ENCODE measurements at regions not wholly inside any gene's neighbourhood (a gene's known extent, or its start where the extent isn't known, plus 50 kb on each side); places are given as distances from the start of the nearest gene placed in this dataset.

DNA sequence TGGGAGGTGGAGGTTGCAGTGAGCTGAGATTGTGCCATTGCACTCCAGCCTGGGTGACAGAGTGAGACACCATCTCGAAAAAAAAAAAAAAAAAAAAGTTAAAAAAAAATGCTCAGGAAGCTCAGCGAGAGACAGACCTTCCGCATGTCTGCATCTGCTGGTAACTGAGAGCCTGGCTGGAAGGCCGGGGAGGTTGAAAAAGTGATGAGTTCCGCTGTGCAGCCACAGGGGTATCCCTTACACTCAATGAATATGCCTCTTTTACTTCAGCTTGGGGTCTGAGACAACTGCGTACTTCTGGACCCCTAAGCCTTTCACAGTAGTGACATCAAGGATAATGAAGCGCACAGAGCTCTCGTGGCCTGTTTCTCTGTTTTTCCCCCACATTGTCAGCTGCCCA is 179.9 kb upstream of the KLF4 start:
- in situ Hi-C loops (cut with HindIII; ENCODE audit: low sequenced_read_pairs), result no loop called here

DNA sequence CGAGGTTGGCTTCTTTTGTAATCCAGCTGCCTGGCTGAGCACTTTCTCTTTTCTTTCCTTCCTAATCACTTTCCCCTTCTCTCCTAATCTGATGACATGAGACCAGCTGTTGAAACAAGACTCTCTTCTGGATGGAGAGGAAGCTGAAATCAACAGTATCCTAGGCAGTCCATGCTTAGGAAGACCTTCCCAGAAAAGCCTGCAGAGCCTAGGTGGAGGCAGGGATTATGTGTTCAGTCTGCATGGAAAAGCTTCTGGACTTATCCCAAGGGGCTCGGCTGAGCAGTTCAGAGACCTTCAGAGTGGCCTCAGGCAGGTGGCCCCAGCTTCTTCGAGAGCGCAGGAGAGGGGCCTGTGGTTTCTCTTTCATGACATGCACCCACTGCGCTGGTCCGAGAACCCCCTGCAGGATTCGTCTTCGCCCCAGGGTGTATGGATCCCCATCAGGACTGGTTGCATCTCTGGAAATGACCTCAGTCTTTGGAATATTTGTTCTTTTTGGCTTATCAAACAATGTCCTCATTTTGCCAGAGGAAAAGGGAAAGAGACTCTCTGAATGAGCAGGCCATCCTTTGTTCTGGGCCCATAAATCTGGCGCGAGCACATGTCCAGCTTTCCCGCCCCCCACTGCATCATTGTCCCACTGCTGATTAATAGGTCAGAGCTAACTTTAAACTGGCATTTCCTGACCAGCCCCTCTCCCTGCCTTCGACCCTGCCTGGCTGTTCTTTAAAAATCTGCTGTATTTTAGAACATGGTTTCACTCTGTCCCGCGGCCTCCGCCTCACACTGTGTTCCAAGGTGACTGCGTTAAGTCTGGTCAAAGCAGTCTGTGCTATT is 177.9 kb upstream of the KLF4 start:
- in situ Hi-C loops (cut with HindIII; ENCODE audit: low sequenced_read_pairs), result no loop called here

DNA sequence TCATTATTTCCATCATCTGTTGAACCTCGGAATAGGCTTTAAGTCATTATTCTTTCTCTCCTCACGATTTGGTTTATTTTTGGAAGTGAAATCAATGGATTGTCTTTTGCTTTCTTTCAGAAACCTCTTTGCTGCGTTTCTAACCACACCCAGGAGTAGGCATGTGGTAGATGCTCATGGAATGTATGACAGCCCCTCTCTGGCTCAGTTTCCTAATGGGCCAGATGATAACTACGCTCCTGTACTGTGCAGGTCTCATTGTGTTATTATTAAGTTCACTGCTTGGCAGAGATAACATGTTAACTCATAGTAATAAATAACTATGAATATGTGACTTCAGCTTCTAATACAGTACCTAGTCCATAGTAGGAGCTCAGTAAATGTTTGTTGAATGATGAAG is 175.5 kb upstream of the KLF4 start:
- in situ Hi-C loops (cut with HindIII; ENCODE audit: low sequenced_read_pairs), result no loop called here

GRCh38 chr9:107660976-107661375 is 171.4 kb upstream of the KLF4 start:
- in situ Hi-C loops (cut with HindIII; ENCODE audit: low sequenced_read_pairs), result no loop called here

DNA sequence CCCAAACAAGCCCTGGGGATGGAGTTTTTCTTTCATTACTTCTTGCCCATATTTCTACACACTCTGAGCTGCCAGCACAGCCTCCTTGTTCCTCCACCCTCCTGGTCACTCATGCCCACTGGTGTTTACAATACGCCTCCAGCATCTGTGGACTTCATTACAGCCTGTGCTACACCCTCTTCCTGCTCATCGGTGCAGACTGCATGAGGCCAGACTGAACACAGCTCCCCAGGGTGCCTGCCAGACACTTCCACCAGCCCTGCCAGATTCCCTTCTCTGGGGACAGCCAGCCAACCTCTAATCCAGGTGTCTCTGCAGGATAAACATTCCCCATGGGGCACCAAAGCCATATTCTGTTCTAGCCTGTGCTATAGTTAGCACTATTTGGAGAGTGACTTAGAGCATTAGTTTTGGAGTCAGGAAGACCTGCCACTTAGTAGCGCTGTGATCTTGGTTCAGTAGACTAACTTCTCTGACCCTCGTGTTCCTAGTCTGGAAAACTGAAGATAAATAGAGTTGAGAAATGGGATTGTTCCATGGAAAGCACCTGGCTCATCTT is 163.8 kb upstream of the KLF4 start:
- in situ Hi-C loops (cut with HindIII; ENCODE audit: low sequenced_read_pairs), result no loop called here

GRCh38 chr9:107650995-107651394 is 161.4 kb upstream of the KLF4 start:
- in situ Hi-C loops (cut with HindIII; ENCODE audit: low sequenced_read_pairs), result no loop called here

GRCh38 chr9:107650321-107650720 is 160.8 kb upstream of the KLF4 start:
- in situ Hi-C loops (cut with HindIII; ENCODE audit: low sequenced_read_pairs), result no loop called here

DNA sequence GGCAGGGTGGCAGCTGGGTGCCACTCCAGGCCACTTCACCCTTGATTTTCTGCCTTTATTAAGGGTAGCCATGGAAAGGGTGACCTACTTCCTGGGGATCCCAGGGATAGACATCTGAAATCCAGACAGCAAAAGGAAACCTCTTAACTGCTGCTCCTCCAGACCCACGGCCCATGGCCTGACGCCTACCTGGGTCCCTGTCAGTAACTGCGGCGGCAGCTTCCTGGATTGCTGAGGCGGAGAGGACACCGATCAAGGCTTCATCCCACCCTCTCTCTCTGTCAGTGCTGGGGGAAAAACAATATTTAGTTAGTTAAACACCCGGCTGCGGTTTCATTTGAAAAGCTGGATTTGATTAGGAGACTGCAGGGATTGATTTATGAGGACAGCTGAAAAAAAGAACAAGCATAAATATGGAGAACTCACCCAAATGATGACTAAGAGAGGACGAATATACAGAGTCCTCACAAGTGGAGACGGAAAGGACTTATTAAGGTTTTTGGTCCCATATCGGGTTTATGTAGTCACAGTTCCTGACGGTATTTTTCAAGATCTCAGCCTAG is 158.7 kb upstream of the KLF4 start:
- in situ Hi-C loops (cut with HindIII; ENCODE audit: low sequenced_read_pairs), result no loop called here

GRCh38 chr9:107647611-107648010 is 158.0 kb upstream of the KLF4 start:
- in situ Hi-C loops (cut with HindIII; ENCODE audit: low sequenced_read_pairs), result no loop called here

DNA sequence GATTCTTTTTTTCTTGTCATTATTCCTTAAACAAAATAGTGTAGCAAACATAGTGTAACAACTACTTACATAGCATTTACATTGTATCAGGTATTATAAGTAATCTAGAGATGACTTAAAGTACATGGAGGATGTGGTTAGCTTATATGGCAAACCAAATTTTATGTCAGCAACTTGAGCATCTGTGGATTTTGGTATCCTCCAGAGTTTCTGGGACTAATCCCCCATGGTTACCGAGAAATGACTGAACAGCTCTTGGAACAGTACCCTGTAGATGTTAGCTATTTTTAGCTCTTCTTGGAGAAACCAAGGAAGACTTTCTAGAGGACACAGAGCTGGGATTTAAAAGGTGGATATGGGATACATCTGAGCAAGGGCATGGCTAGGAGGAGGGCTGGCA is 157.6 kb upstream of the KLF4 start:
- in situ Hi-C loops (cut with HindIII; ENCODE audit: low sequenced_read_pairs), result no loop called here

- in situ Hi-C loops (cut with HindIII; ENCODE audit: low sequenced_read_pairs), result no loop called here
These were observed 155.9 kb upstream of the KLF4 start for GRCh38 chr9:107645464-107645833.

DNA sequence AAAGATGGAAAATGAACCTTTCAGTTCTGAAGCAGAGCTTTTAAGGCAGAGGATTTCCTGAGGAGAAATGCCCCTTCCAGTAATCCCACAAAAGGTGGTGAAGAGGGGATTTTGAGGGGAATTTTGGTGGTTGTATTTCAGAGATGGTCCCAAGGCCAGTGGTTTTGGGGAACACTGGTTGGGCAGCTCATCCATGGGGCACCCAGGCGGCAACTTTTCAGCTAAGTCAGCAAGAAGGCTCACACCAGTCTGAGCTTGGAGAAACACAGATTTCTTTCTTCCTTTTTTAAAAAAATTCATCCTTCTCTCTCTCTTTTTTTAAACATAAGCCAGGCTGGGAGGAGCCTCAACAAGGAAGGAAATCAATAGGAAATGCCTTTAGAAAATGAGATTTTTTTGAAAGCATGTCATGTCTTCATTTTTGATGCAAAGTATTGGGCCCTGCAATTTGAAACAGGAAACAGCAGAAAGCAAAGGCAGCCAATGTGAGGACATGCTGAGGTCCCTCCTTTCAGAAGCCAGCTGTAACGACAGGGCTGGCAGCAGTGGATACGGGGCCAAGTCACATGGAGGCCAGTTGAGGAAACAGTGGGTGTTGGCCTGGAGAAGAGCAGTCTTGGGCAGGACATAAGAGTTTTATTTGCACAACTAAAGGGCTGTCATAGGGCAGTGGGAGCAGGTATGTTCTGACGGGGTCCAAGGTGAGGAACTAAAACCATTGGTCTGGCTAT is 155.3 kb upstream of the KLF4 start:
- in situ Hi-C loops (cut with HindIII; ENCODE audit: low sequenced_read_pairs), result no loop called here

DNA sequence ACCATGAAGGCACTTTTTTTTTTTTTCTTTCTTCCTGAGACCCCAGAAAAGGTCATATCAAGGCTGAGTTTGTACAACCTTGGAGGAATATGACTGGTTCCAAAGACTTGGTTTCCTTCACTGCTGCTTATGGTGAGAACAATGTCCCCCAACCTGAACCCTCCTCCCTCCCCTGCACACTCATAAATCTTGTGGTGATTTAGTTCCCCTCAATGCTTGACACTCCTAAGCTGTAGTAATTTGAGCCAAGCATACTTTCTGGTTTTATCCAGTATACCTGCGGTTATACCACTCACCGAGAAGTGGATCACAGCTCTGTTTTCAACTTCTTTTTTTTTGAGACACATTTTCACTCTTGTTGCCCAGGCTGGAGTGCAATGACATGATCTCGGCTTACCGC is 149.9 kb upstream of the KLF4 start:
- in situ Hi-C loops (cut with HindIII; ENCODE audit: low sequenced_read_pairs), result no loop called here

DNA sequence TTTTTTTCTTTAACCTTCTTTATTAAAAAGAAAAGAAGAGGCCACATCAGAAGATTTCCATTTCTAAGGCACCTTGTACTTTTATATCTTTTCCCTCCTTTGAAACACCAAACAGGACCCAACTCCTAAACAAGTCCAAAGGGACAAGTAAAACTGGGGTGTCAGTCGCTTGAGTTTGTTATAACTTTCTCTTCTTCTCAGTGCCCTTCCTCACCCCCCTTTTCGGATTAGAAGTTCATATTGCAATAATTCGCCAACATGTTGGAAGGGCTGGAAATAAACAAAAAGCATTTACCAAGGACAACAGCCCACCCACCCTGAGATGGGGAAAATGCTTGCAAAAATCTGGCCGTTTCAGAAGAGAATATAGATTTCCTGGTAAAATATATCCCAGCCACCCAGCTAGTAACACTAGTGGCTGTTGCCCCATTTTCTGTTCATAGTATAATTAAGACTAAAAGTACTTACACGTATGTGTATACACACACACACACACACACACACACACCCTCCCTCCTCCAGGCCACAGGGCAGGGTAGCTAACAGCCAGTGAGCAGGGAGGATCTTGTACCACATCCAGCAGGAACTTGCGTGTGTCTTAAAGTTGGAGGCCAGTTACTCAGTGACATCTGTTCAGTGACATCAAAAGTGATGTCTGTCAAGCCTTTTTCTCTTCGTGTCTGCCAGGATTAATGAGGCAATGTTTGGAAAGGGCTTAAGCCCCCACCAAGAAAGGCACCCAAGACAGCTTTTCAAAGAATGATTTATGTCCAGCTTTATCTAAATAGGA is 149.1 kb upstream of the KLF4 start:
- in situ Hi-C loops (cut with HindIII; ENCODE audit: low sequenced_read_pairs), result no loop called here

DNA sequence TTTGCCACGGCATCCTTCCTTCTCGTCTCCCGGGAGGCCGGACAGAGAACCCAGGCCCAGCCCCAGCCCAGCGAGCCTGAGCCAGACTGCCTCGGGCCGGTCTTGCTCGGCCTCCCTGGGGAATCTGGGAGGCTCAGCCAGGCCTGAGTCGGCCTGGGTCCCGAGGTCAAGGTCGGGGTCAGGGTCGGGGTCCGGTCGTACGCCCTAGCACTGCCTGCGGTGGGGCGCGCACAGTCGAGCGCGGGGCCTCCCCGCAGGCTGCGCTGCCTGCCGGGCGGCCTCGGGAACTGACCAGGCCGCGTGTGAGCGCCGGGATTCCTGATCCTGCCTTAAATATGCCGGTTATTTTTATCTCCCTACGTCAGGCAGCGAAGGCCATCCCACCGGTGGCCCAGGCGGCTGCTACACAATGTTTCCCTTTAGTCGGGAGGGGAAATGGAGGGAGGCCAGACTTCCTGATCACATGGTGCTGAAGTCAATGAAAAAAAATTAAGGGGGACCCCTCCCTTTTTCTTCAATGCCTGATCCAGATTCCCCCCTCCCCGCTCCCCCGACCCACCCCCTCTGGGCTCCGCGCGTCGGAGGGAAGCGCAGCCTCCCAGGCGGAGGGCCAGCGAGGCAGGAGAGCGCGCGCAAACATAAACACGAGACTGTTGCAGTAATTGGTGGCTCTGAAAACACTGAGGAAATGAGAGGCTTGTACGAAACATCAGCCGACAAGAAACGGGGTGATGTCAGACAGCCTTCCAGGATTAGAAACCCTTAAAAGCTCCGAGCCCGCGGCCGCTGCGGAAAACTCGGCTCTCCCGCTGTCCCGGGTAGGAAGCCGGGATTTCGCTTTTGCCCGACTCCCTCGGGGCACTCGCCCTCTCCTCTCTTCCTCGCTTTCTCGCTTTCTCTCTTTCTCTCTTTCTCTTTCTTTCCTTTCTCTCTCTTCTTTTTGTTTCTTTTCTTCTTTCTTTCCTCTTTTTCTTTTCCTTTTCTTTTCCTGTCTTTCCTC is 148.2 kb upstream of the KLF4 start:
- in situ Hi-C loops (cut with HindIII; ENCODE audit: low sequenced_read_pairs), result no loop called here

- in situ Hi-C loops (cut with HindIII; ENCODE audit: low sequenced_read_pairs), result no loop called here
These were observed 147.2 kb upstream of the KLF4 start for GRCh38 chr9:107636571-107637381.

DNA sequence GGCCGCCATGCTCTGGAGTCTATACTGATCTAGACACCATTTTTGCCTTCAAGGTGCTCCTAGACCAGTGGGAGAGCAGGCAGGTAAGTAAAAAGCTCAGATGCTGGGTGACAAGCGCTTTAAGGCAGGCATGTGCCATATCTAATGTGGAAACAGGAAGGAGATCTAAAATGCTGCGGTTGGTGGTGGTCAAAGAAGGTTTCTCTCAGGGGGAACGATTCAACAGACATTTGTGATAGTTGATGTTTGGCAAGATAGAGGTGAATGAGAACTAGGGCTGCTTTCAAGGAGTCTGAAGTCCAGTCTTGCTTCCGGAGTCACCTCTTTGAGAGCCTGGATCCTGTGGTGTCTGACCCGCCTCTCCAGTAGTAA is 146.2 kb upstream of the KLF4 start:
- in situ Hi-C loops (cut with HindIII; ENCODE audit: low sequenced_read_pairs), result no loop called here

- in situ Hi-C loops (cut with HindIII; ENCODE audit: low sequenced_read_pairs), result no loop called here
These were observed 145.7 kb upstream of the KLF4 start for GRCh38 chr9:107635101-107635802.

Data from endothelial cell of hepatic sinusoid (primary cell).